HEK293 (cell line): ENCODE measurements at regions not wholly inside any gene's neighbourhood (a gene's known extent, or its start where the extent isn't known, plus 50 kb on each side); places are given as distances from the start of the nearest gene placed in this dataset.
A peak's percentile ranks its signal among the peaks of the same experiment; 100 is the strongest.

Experiments
- CTCF ChIA-PET: fragments of 350-600 bp; formaldehyde crosslinking; extraction: SDS; loops from one replicate; lab custom pipeline; 2021; ENCODE audit warnings: antibody characterized with exemption; lab: Yijun Ruan, JAX
- POLR2A ChIA-PET: fragments of 300-600 bp; formaldehyde crosslinking; extraction: SDS; loops from one replicate; lab custom pipeline; 2020; ENCODE audit warnings: antibody characterized with exemption, inconsistent platforms; lab: Yijun Ruan, JAX
- H3K27ac ChIP-seq: fragments of 200-500 bp; sonication (Bioruptor generic); 2 replicates; pipeline ENCODE4 v1.5.1; 2014; ENCODE audit warnings: low read depth, low read length, control low read depth, inconsistent platforms; ENCODE audit errors: extremely low read depth
- H3K36me3 ChIP-seq, 2 experiments: fragments of 200-500 bp in 1 of 2; sonication (Bioruptor generic) in 1 of 2; 1 replicate in 1 of 2; 2 replicates in 1 of 2; pipeline ENCODE4 v1.5.1; 2014 to 2017; ENCODE audit warnings: inconsistent platforms in 2 of 2, low read length in 2 of 2; ENCODE audit not compliant: control insufficient read depth in 2 of 2, insufficient read depth in 1 of 2
- H3K4me1 ChIP-seq: fragments of 200-500 bp; sonication (Bioruptor generic); 2 replicates; pipeline ENCODE4 v1.5.1; 2014; ENCODE audit warnings: mild to moderate bottlenecking, low read length, inconsistent platforms; ENCODE audit not compliant: control insufficient read depth, insufficient read depth
- H3K4me3 ChIP-seq: 2 replicates; pipeline ENCODE4 v1.5.1; 2011; ENCODE audit warnings: low read depth, mild to moderate bottlenecking, control low read depth, low read length, moderate library complexity
- H3K9me3 ChIP-seq: fragments of 200-500 bp; sonication (Bioruptor generic); 2 replicates; pipeline ENCODE4 v1.5.1; 2014; ENCODE audit warnings: low read depth, low read length, inconsistent platforms; ENCODE audit not compliant: control insufficient read depth, insufficient read depth
- BCL11B ChIP-seq: fragments of 450-650 bp; formaldehyde crosslinking; IDR thresholded peaks from 2 replicates; pipeline ENCODE4 v1.5.1; 2016; ENCODE audit warnings: low read depth, missing biosample characterization, missing genetic modification characterization
- ELK4 ChIP-seq: IDR thresholded peaks from 2 replicates; pipeline ENCODE4 v1.6.1; 2011; ENCODE audit warnings: mild to moderate bottlenecking, low read depth, low read length, borderline replicate concordance
- GLIS1 ChIP-seq: fragments of 450-650 bp; formaldehyde crosslinking; IDR thresholded peaks from 2 replicates; pipeline ENCODE4 v1.5.1; 2016; ENCODE audit warnings: missing biosample characterization, missing genetic modification characterization
- KLF10 ChIP-seq: fragments of 450-650 bp; IDR thresholded peaks from 2 replicates; pipeline ENCODE4 v1.5.1; 2018; ENCODE audit warnings: missing biosample characterization, mild to moderate bottlenecking, missing genetic modification characterization
- KLF8 ChIP-seq: fragments of 450-650 bp; formaldehyde crosslinking; IDR thresholded peaks from 2 replicates; pipeline ENCODE4 v1.5.1; 2016; ENCODE audit warnings: missing biosample characterization, missing genetic modification characterization
- PRDM4 ChIP-seq: fragments of 450-650 bp; formaldehyde crosslinking; IDR thresholded peaks from 2 replicates; pipeline ENCODE4 v1.5.1; 2017; ENCODE audit warnings: missing biosample characterization, missing genetic modification characterization
- TRIM28 ChIP-seq: IDR thresholded peaks from 2 replicates; pipeline ENCODE4 v1.6.1; 2011; ENCODE audit warnings: low read length, control low read depth, borderline replicate concordance
- WT1 ChIP-seq: fragments of 450-650 bp; formaldehyde crosslinking; IDR thresholded peaks from 2 replicates; pipeline ENCODE4 v1.5.1; 2016; ENCODE audit warnings: missing biosample characterization, missing genetic modification characterization
- YY2 ChIP-seq: fragments of 450-650 bp; formaldehyde crosslinking; IDR thresholded peaks from 2 replicates; pipeline ENCODE4 v1.5.1; 2016; ENCODE audit warnings: missing biosample characterization, missing genetic modification characterization
- ZEB2 ChIP-seq: fragments of 450-650 bp; formaldehyde crosslinking; IDR thresholded peaks from 2 replicates; pipeline ENCODE4 v1.5.1; 2016; ENCODE audit warnings: missing biosample characterization, missing genetic modification characterization
- ZNF214 ChIP-seq: fragments of 450-650 bp; formaldehyde crosslinking; IDR thresholded peaks from 2 replicates; pipeline ENCODE4 v1.5.1; 2017; ENCODE audit warnings: missing biosample characterization, mild to moderate bottlenecking, missing genetic modification characterization, borderline replicate concordance
- ZNF280C ChIP-seq: fragments of 450-650 bp; formaldehyde crosslinking; IDR thresholded peaks from 2 replicates; pipeline ENCODE4 v1.5.1; 2016; ENCODE audit warnings: missing biosample characterization, missing genetic modification characterization
- ZNF362 ChIP-seq: fragments of 450-650 bp; formaldehyde crosslinking; IDR thresholded peaks from 2 replicates; pipeline ENCODE4 v1.5.1; 2016; ENCODE audit warnings: missing biosample characterization, missing genetic modification characterization
- ZNF398 ChIP-seq: fragments of 450-650 bp; formaldehyde crosslinking; IDR thresholded peaks from 2 replicates; pipeline ENCODE4 v1.5.1; 2017; ENCODE audit warnings: missing biosample characterization, missing genetic modification characterization
- ZNF560 ChIP-seq: fragments of 450-650 bp; formaldehyde crosslinking; IDR thresholded peaks from 2 replicates; pipeline ENCODE4 v1.5.1; 2017; ENCODE audit warnings: missing biosample characterization, missing genetic modification characterization, borderline replicate concordance
- ZNF623 ChIP-seq: fragments of 450-650 bp; formaldehyde crosslinking; IDR thresholded peaks from 2 replicates; pipeline ENCODE4 v1.5.1; 2016; ENCODE audit warnings: missing biosample characterization, missing genetic modification characterization
- ZSCAN5A ChIP-seq: fragments of 450-650 bp; formaldehyde crosslinking; IDR thresholded peaks from 2 replicates; pipeline ENCODE4 v1.5.1; 2016; ENCODE audit warnings: missing biosample characterization, missing genetic modification characterization

GRCh38 chr11:114775875-114776621 lies 97.7 kb downstream of the NXPE2 start:
- no peaks in the 10 kb centered on the region for H3K4me1 ChIP-seq
- TF ChIP-seq ELK4 (no peak), GLIS1 (tag by site-specific recombination) (peak; percentile 58), WT1 (tag by site-specific recombination) (peak; percentile 46; the same call in 1 of the 2 replicates), KLF8 (no peak)
- no peaks in the 10 kb centered on the region for H3K9me3 ChIP-seq
- CTCF ChIA-PET: interaction anchor here (1.1 kb wide), 1 partner anchor 80 kb away, joined by 4 read pairs; no protein-coding TSS in a partner anchor
- POLR2A ChIA-PET: no interaction called here
- H3K36me3 ChIP-seq: no peaks in the 10 kb centered on the region
- no peak overlapping the region for H3K27ac ChIP-seq
- H3K4me3 ChIP-seq: no peak overlapping the region

GRCh38 chr11:114776956-114777355 lies 98.6 kb downstream of the NXPE2 start:
- ChIA-PET POLR2A (no interaction called here), CTCF (interaction anchor here (1.1 kb wide), 1 partner anchor 79 kb away, joined by 4 read pairs; no protein-coding TSS in a partner anchor)
- Histone ChIP-seq H3K4me1 (no peaks in the 10 kb centered on the region), H3K36me3 (no peaks in the 10 kb centered on the region), H3K9me3 (no peaks in the 10 kb centered on the region), H3K27ac (no peak overlapping the region), H3K4me3 (no peak overlapping the region)
- TF ChIP-seq TRIM28 (no peak), ZNF560 (tag by site-specific recombination) (no peak), ZNF398 (no peak)

GRCh38 chr11:114779189-114779588 lies 100.9 kb downstream of the NXPE2 start:
- no peak overlapping the region for H3K27ac ChIP-seq
- no peak overlapping the region for H3K4me3 ChIP-seq
- ChIA-PET CTCF (no interaction called here), POLR2A (no interaction called here)
- no peaks in the 10 kb centered on the region for H3K4me1 ChIP-seq
- no peaks in the 10 kb centered on the region for H3K36me3 ChIP-seq
- H3K9me3 ChIP-seq: no peaks in the 10 kb centered on the region
- TF ChIP-seq ZSCAN5A (no peak), KLF10 (no peak), ZNF214 (tag by site-specific recombination) (no peak), ZNF280C (no peak), BCL11B (tag by site-specific recombination) (no peak), YY2 (tag by site-specific recombination) (no peak), ZNF398 (no peak), ZEB2 (tag by site-specific recombination) (no peak), ZNF623 (tag by site-specific recombination) (no peak), PRDM4 (tag by site-specific recombination) (no peak), ZNF362 (tag by site-specific recombination) (no peak)
